HK-2 (cell line): ENCODE measurements at regions not wholly inside any gene's neighbourhood (a gene's known extent, or its start where the extent isn't known, plus 50 kb on each side); places are given as distances from the start of the nearest gene placed in this dataset.

Experiments
- DNase-seq: peaks from one replicate; pipeline ENCODE4 v3.0.0-alpha.2; 2018; ENCODE audit not compliant: unreplicated experiment

- no peak for DNase-seq
Observed at GRCh38 chr6:121499666-121500065, 64.2 kb downstream of the GJA1 start.

GRCh38 chr6:121503589-121503991 is 68.1 kb downstream of the GJA1 start:
- DNase-seq = no peak

GRCh38 chr6:121504227-121504626 is 68.8 kb downstream of the GJA1 start:
- no peak for DNase-seq

- no peak for DNase-seq
Observed at GRCh38 chr6:121505284-121505683, 69.8 kb downstream of the GJA1 start.

GRCh38 chr6:121506761-121507754 is 71.6 kb downstream of the GJA1 start:
- no peak for DNase-seq

- no peak for DNase-seq
Observed at GRCh38 chr6:121510568-121511177, 75.2 kb downstream of the GJA1 start.

- DNase-seq = no peak
Observed at GRCh38 chr6:121515630-121516265, 80.3 kb downstream of the GJA1 start.

- DNase-seq = no peak
Observed at GRCh38 chr6:121516331-121516730, 80.9 kb downstream of the GJA1 start.

GRCh38 chr6:121520337-121521163 is 85.1 kb downstream of the GJA1 start:
- no peak for DNase-seq

GRCh38 chr6:121521164-121521555 is 85.7 kb downstream of the GJA1 start:
- no peak for DNase-seq

- peak; percentile 22 for DNase-seq
Observed at GRCh38 chr6:121522265-121522664, 86.8 kb downstream of the GJA1 start.

GRCh38 chr6:121522771-121523386 is 87.4 kb downstream of the GJA1 start:
- no peak for DNase-seq

GRCh38 chr6:121523628-121524027 is 88.2 kb downstream of the GJA1 start:
- DNase-seq = no peak

GRCh38 chr6:121526282-121526681 is 90.8 kb downstream of the GJA1 start:
- DNase-seq = no peak

- DNase-seq = no peak
Observed at GRCh38 chr6:121531658-121532169, 96.3 kb downstream of the GJA1 start.

GRCh38 chr6:121533321-121533841 is 97.9 kb downstream of the GJA1 start:
- DNase-seq = no peak

- DNase-seq = no peak
Observed at GRCh38 chr6:121535777-121536176, 100.3 kb downstream of the GJA1 start.

GRCh38 chr6:121536345-121536744 is 100.9 kb downstream of the GJA1 start:
- no peak for DNase-seq

GRCh38 chr6:121539439-121539838 is 104.0 kb downstream of the GJA1 start:
- no peak for DNase-seq

GRCh38 chr6:121540210-121540609 is 104.8 kb downstream of the GJA1 start:
- no peak for DNase-seq

- no peak for DNase-seq
Observed at GRCh38 chr6:121544691-121545090, 109.2 kb downstream of the GJA1 start.
